Activated T-cell treated with anti-CD3 and anti-CD28 coated beads for 4 hours (primary cell): ENCODE measurements at regions not wholly inside any gene's neighbourhood (a gene's known extent, or its start where the extent isn't known, plus 50 kb on each side); places are given as distances from the start of the nearest gene placed in this dataset.
"Not testable (repeated sequence)": the region's sequence is repeated elsewhere in the genome, so short reads cannot be mapped to it uniquely, and the experiment has no call there.

Experiments used
- DNase-seq: peaks from one replicate; pipeline ENCODE4 v3.0.0-alpha.2; 2020

- no peak for DNase-seq
Observed at GRCh38 chr3:177463863-177464262, 266.6 kb upstream of the TBL1XR1 start.

DNA sequence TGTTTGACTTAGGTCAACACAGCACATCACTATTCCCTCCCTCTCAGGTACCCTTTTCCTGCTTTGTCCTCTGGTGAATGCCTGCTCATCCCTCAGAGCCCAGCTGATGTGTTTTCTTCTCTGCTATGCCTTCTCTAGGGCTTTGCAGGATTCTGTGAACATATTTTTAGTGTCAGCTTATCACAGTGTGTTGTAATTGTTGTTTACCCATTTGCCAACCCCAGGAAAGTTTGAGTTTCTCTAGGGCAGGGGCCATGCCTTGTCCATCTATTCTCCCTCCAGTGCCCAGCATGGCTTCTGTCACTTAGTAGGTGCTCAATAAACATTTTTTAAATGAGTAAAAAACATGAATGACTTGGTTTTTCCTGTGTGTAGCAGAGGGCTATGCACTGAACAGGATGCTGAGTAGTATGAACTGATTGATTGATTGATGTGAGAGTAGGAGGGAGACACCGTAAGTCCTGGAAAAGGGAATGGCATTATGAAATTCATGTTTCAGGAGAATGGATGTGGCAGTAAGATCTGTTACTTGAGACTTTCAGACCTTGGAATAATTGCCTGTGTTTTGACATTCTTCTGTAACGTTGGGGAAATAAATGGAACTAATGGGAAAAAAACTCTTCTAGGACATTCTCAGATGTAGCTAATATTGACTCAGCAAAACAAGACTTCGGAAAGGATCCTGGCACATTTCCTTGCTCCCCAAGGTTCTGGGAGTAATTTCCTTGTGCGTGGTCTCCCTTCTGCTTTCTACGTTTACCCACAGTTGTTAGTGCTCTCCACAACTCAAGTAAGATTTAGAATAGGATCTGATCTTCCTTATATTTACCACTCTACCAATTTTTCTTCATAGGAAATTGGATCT, 267.3 kb upstream of the TBL1XR1 start:
- DNase-seq: no peak

- DNase-seq: no peak
Observed at GRCh38 chr3:177465257-177465642, 268.0 kb upstream of the TBL1XR1 start.

- DNase-seq: no peak
Observed at GRCh38 chr3:177466074-177466473, 268.8 kb upstream of the TBL1XR1 start.

DNA sequence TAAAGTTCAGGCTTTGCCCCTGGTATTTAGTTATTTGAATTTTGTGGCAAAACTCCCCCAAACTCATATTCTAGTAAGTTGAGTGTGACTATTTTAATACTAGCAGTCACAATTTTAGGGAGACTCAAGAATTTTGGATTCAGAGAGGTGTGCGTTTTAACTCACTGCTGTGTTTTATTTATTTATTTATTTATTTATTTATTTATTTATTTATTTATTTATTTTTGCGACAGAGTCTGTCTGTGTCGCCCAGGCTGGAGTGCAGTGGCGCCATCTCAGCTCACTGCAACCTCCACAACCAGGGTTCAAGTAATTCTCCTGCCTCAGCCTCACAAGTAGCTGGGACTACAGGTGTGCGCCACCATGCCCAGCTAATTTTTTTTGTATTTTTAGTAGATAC, 269.3 kb upstream of the TBL1XR1 start:
- DNase-seq: not testable (repeated sequence)

GRCh38 chr3:177467247-177467985, 270.1 kb upstream of the TBL1XR1 start:
- DNase-seq: no peak

DNA sequence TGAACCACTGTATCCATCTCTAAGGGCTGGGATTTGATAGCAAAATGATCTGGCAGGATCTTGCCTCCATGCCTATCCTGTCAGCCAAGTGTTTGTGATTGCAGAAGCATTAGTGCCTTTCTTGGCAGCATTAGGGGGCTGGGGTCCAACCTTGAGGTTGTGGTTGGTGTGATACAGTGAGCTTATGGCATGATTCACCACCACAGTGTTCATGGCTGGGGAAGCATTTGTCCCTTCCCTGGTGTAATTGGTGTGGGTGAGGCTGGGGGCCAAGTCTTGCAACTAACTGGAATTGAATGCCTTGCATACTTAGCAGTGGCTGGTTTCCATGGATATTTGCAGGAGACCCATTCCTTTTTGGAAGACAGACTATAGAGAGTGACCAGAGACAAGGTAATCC, 271.0 kb upstream of the TBL1XR1 start:
- DNase-seq: no peak

GRCh38 chr3:177468816-177469215, 271.5 kb upstream of the TBL1XR1 start:
- DNase-seq: no peak

DNA sequence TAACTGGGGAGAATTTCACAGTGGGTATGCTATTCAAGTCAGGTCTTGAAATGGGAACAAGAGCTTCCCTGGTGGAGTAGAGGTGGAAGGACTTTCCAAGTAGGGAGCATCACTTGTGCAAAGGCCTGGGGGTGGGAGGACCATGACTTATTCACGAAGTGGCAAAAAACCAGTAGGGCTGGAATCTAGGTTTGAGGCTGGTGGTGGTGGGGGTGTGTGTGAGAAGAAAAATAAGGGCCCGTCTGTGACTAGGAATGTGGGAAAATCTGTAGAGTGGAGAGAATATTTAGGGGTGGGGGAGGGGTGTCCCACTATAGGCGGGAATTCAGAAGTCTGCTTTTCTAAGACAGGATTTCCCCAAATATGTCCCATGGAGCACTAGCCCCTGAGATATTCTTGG, 271.9 kb upstream of the TBL1XR1 start:
- no peak for DNase-seq

- DNase-seq: no peak
Observed at GRCh38 chr3:177470197-177470941, 273.1 kb upstream of the TBL1XR1 start.

GRCh38 chr3:177471733-177472480, 274.6 kb upstream of the TBL1XR1 start:
- no peak for DNase-seq

DNA sequence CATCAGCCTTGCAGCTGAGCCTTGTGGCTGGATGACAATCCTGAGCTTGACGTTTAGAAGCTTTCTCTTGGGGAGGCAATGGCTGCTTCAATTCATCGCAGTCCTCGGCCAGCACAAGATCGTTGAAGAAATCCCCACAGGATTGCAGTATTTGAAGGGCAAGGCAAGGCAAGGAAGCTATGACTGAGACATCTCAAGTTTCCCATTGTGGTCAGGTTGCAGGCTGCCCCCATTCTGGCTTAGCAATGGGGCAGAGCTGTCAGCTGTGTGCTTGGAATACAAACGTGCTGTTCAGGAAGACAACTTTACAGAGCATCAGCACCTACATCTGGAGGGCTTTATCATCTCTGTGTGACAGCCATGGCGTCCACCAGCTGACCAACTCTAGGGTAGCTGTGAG, 275.9 kb upstream of the TBL1XR1 start:
- DNase-seq: no peak

GRCh38 chr3:177473903-177474302, 276.6 kb upstream of the TBL1XR1 start:
- DNase-seq: no peak

- no peak for DNase-seq
Observed at GRCh38 chr3:177474652-177475355, 277.5 kb upstream of the TBL1XR1 start.

DNA sequence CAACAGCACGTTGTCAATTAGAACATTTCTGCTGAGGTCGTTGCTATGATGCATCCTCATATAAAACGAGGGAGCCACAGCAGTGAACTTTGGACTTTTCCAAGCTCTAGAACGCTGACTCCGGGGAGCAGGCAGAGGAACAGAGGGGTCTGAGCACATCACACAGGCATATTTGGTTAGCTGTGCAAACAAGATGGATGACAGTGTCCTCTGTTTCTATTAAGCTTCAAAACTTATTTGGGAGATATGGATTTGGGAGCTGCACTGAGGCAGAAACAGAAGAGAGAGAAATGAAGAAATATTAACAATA, 278.0 kb upstream of the TBL1XR1 start:
- no peak for DNase-seq

DNA sequence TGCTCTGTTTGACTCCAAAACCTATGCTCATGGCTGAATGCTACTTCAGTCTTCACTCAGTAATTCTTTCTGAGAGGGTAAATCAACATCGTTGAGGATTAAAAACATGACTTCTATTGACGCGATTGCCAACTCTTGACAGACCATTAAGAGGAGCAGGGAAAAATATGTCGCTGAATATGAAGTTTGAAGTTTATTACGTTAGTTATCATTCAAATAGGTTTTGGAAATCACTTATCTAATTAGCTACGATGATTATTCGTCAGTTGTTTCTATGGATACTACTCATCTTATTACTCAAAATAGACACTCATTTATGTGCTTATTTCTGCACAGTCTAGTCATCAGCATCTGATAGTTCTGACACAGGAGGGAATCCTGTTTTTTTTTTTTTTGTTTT, 279.2 kb upstream of the TBL1XR1 start:
- no peak for DNase-seq

- no peak for DNase-seq
Observed at GRCh38 chr3:177476921-177477435, 279.7 kb upstream of the TBL1XR1 start.

- no peak for DNase-seq
Observed at GRCh38 chr3:177478170-177478867, 281.0 kb upstream of the TBL1XR1 start.

DNA sequence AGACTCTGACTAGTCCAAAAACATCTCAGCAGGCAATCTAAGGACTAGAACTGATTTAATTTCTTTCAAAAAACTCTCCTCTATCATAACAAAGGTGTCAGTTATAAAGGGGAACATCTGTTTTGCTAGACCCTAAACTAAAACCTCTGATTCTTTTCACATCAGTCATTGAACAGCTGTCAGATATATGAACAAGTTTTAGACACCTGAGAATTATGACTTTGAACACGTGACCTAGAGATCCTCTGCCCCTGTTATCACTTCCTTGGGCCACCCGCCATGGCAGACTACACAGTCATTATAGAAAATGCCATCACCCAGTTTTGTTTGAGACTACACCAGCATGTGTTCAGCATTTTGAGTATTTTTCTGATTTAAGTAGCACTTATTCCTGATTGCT, 282.3 kb upstream of the TBL1XR1 start:
- DNase-seq: no peak

DNA sequence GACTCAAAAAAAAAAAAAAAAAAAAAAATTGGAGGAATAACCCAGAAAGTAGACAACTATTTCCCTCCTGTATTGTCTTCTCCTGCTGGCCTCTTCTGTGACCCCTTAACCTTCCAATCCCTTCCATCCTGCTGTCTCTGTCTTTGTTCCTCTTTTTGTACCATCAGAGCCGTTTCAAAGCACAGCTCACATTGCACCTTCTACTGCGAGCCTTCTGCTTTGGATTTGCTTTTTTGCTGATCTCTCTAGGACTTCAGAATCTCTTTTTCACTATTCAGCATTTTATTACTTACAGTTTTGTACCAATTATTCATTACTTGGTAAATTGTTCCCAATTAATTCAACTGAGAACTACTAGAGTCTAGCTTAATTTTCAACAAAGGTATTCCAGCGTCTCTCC, 284.0 kb upstream of the TBL1XR1 start:
- DNase-seq: no peak

- no peak for DNase-seq
Observed at GRCh38 chr3:177482048-177482691, 284.9 kb upstream of the TBL1XR1 start.
